ENCODE measurements at regions not wholly inside any gene's neighbourhood (a gene's known extent, or its start where the extent isn't known, plus 50 kb on each side); places are given as distances from the start of the nearest gene placed in this dataset.

- TF ChIP-seq SIN3A (IDR thresholded peaks at IDR 0.05; ENCODE audit: borderline replicate concordance, low read depth, low read length) (no peak), TEAD4 (IDR thresholded peaks at IDR 0.05; ENCODE audit: borderline replicate concordance, insufficient read depth) (no peak), IRF3 (IDR thresholded peaks at IDR 0.05; ENCODE audit: low read depth, low read length) (no peak), JUND (IDR thresholded peaks at IDR 0.05) (no peak)
- TF ChIP-seq, protein P1, sequence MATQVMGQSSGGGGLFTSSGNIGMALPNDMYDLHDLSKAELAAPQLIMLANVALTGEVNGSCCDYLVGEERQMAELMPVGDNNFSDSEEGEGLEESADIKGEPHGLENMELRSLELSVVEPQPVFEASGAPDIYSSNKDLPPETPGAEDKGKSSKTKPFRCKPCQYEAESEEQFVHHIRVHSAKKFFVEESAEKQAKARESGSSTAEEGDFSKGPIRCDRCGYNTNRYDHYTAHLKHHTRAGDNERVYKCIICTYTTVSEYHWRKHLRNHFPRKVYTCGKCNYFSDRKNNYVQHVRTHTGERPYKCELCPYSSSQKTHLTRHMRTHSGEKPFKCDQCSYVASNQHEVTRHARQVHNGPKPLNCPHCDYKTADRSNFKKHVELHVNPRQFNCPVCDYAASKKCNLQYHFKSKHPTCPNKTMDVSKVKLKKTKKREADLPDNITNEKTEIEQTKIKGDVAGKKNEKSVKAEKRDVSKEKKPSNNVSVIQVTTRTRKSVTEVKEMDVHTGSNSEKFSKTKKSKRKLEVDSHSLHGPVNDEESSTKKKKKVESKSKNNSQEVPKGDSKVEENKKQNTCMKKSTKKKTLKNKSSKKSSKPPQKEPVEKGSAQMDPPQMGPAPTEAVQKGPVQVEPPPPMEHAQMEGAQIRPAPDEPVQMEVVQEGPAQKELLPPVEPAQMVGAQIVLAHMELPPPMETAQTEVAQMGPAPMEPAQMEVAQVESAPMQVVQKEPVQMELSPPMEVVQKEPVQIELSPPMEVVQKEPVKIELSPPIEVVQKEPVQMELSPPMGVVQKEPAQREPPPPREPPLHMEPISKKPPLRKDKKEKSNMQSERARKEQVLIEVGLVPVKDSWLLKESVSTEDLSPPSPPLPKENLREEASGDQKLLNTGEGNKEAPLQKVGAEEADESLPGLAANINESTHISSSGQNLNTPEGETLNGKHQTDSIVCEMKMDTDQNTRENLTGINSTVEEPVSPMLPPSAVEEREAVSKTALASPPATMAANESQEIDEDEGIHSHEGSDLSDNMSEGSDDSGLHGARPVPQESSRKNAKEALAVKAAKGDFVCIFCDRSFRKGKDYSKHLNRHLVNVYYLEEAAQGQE (IDR thresholded peaks at IDR 0.05; ENCODE audit: low read depth, low read length): no peak
Measured at GRCh38 chr16:79476580-79476979, 124.0 kb downstream of the MAF start (continued).

- H3K9me2 ChIP-seq: no peaks in the 10 kb centered on the region
- H4K20me1 ChIP-seq (ENCODE audit: insufficient read depth): no peaks in the 10 kb centered on the region
- no peaks in the 10 kb centered on the region for H3K4me1 ChIP-seq (ENCODE audit: control insufficient read depth in 1 of 2, insufficient read depth in 2 of 2, low read depth in 1 of 2, low read length in 1 of 2)
- no peak overlapping the region for H3K27ac ChIP-seq (ENCODE audit: low read depth in 2 of 2, low read length in 1 of 2)
- H3K9ac ChIP-seq: no peak overlapping the region
- no peak for DNase-seq
- H3K4me3 ChIP-seq (ENCODE audit: low read depth in 2 of 2, low read length in 1 of 2): no peak overlapping the region
- ChIA-PET CTCF (no interaction called here), POLR2A (no interaction called here)
- 19% methylated on average over 4 of the region's 4 CpGs for WGBS (ENCODE audit: low lambda C conversion rate)
- no peaks in the 10 kb centered on the region for H3K27me3 ChIP-seq (ENCODE audit: insufficient read depth)
- H3K4me2 ChIP-seq: no peak overlapping the region
- TF ChIP-seq JUND (IDR thresholded peaks at IDR 0.05) (no peak), FOXJ3 (CRISPR knock-in tag; IDR thresholded peaks at IDR 0.05) (no peak), IRF3 (IDR thresholded peaks at IDR 0.05; ENCODE audit: low read depth, low read length) (no peak), TAF1 (IDR thresholded peaks at IDR 0.05; ENCODE audit: borderline replicate concordance, low read depth, low read length) (no peak)
- H2AFZ ChIP-seq (ENCODE audit: low read depth): no peak overlapping the region
- H3K9me3 ChIP-seq: no peaks in the 10 kb centered on the region
- no peaks in the 10 kb centered on the region for H3F3A ChIP-seq (replicated peaks; ENCODE audit: insufficient read depth)
- no peaks in the 10 kb centered on the region for H3K79me2 ChIP-seq (ENCODE audit: insufficient read depth)
- no peaks in the 10 kb centered on the region for H3K36me3 ChIP-seq (replicated peaks in 1 of 2; ENCODE audit: control insufficient read depth in 1 of 2, insufficient read depth in 2 of 2, low read length in 1 of 2)
Measured at GRCh38 chr16:79475841-79476240, 124.7 kb downstream of the MAF start.

GRCh38 chr16:79473456-79473855 lies 127.1 kb downstream of the MAF start:
- no peaks in the 10 kb centered on the region for H3K36me3 ChIP-seq (replicated peaks in 1 of 2; ENCODE audit: control insufficient read depth in 1 of 2, insufficient read depth in 2 of 2, low read length in 1 of 2)
- POLR2A ChIA-PET: no interaction called here
- CTCF ChIA-PET: interaction anchor here (1.0 kb wide), 1 partner anchor 329 kb away, joined by 3 read pairs; no protein-coding TSS in a partner anchor
- no peak overlapping the region for H3K4me3 ChIP-seq (ENCODE audit: low read depth in 2 of 2, low read length in 1 of 2)
- no peak overlapping the region for H2AFZ ChIP-seq (ENCODE audit: low read depth)
- H3K27ac ChIP-seq (ENCODE audit: low read depth in 2 of 2, low read length in 1 of 2): no peak overlapping the region
- no peaks in the 10 kb centered on the region for H4K20me1 ChIP-seq (ENCODE audit: insufficient read depth)
- no peaks in the 10 kb centered on the region for H3K79me2 ChIP-seq (ENCODE audit: insufficient read depth)
- no peak overlapping the region for H3K4me2 ChIP-seq
- H3K9me2 ChIP-seq: no peaks in the 10 kb centered on the region
- no peak for DNase-seq
- no peaks in the 10 kb centered on the region for H3F3A ChIP-seq (replicated peaks; ENCODE audit: insufficient read depth)
- H3K4me1 ChIP-seq (ENCODE audit: control insufficient read depth in 1 of 2, insufficient read depth in 2 of 2, low read depth in 1 of 2, low read length in 1 of 2): no peaks in the 10 kb centered on the region
- no peaks in the 10 kb centered on the region for H3K9me3 ChIP-seq
- no peak overlapping the region for H3K9ac ChIP-seq
- H3K27me3 ChIP-seq (ENCODE audit: insufficient read depth): no peaks in the 10 kb centered on the region
- 47% methylated on average over 6 of the region's 6 CpGs for WGBS (ENCODE audit: low lambda C conversion rate)
- no peak for TF ChIP-seq MEF2A (IDR thresholded peaks at IDR 0.05; ENCODE audit: borderline replicate concordance, low read depth)
- TF ChIP-seq SIN3A (IDR thresholded peaks at IDR 0.05; ENCODE audit: borderline replicate concordance, low read depth, low read length): no peak
- TF ChIP-seq EZH2phosphoT487 (IDR thresholded peaks at IDR 0.05; ENCODE audit: borderline replicate concordance, low read depth): no peak
- no peak for TF ChIP-seq FOXM1 (IDR thresholded peaks at IDR 0.05; ENCODE audit: low read depth)
- no peak for TF ChIP-seq SMC3 (IDR thresholded peaks at IDR 0.05; ENCODE audit: low read depth, low read length)
- TF ChIP-seq TCF12 (IDR thresholded peaks at IDR 0.05): no peak
- no peak for TF ChIP-seq POLR2AphosphoS5 (IDR thresholded peaks at IDR 0.05; ENCODE audit: low read depth, low read length)
- TF ChIP-seq, protein P2, sequence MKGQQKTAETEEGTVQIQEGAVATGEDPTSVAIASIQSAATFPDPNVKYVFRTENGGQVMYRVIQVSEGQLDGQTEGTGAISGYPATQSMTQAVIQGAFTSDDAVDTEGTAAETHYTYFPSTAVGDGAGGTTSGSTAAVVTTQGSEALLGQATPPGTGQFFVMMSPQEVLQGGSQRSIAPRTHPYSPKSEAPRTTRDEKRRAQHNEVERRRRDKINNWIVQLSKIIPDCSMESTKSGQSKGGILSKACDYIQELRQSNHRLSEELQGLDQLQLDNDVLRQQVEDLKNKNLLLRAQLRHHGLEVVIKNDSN (IDR thresholded peaks at IDR 0.05; ENCODE audit: borderline replicate concordance, low read depth): no peak
- no peak for TF ChIP-seq RXRA (IDR thresholded peaks at IDR 0.05; ENCODE audit: borderline replicate concordance, low read depth)
- no peak for TF ChIP-seq MXI1 (IDR thresholded peaks at IDR 0.05; ENCODE audit: low read depth, low read length)
- TF ChIP-seq NRF1 (IDR thresholded peaks at IDR 0.05; ENCODE audit: low read depth, low read length): no peak
- no peak for TF ChIP-seq CHD2 (IDR thresholded peaks at IDR 0.05; ENCODE audit: low read length, partially characterized antibody)
- TF ChIP-seq IRF3 (IDR thresholded peaks at IDR 0.05; ENCODE audit: low read depth, low read length): no peak
- no peak for TF ChIP-seq RAD21 (IDR thresholded peaks at IDR 0.05; ENCODE audit: low read length)

All from SK-N-SH (cell line).